Lung (tissue), 11 donors: ENCODE measurements at regions not wholly inside any gene's neighbourhood (a gene's known extent, or its start where the extent isn't known, plus 50 kb on each side); places are given as distances from the start of the nearest gene placed in this dataset.

Experiments
- ATAC-seq: fragments of 200-7000 bp; cut with Tn5 transposase; one replicate; pipeline ENCODE4 v1.9.1; 2020; ENCODE audit warnings: moderate number of reproducible peaks; ENCODE audit not compliant: insufficient read depth, low FRiP score
- DNase-seq, 3 donors: peaks; one replicate each; pipeline ENCODE4 v3.0.0-alpha.2; 2013 to 2017
- H3K27ac ChIP-seq, 2 donors: one replicate each; pipeline ENCODE4 v1.5.1; 2013; ENCODE audit warnings: mild to moderate bottlenecking in 2 of 2, moderate library complexity in 2 of 2, control low read depth in 1 of 2, inconsistent platforms in 1 of 2, low read depth in 1 of 2, low read length in 1 of 2
- H3K27me3 ChIP-seq, 3 donors: one replicate each; pipeline ENCODE4 v1.5.1; 2013; ENCODE audit warnings: low read length in 2 of 3; ENCODE audit not compliant: control insufficient read depth in 3 of 3, insufficient read depth in 3 of 3
- H3K36me3 ChIP-seq, 4 donors: one replicate each; pipeline ENCODE4 v1.5.1; 2013; ENCODE audit warnings: low read length in 4 of 4, mild to moderate bottlenecking in 1 of 4, moderate library complexity in 1 of 4; ENCODE audit not compliant: control insufficient read depth in 4 of 4, insufficient read depth in 4 of 4
- H3K4me1 ChIP-seq, 5 donors: one replicate each; pipeline ENCODE4 v1.5.1; 2013; ENCODE audit warnings: low read length in 5 of 5, mild to moderate bottlenecking in 2 of 5, moderate library complexity in 1 of 5; ENCODE audit not compliant: control insufficient read depth in 5 of 5, insufficient read depth in 5 of 5
- H3K4me3 ChIP-seq: one replicate; pipeline ENCODE4 v1.5.1; 2013; ENCODE audit warnings: mild to moderate bottlenecking, control low read depth, moderate library complexity
- H3K9ac ChIP-seq, 2 donors: one replicate each; pipeline ENCODE4 v1.5.1; 2013; ENCODE audit warnings: low read length in 2 of 2, control low read depth in 1 of 2; ENCODE audit not compliant: insufficient read depth in 1 of 2
- H3K9me3 ChIP-seq, 4 donors: one replicate each; pipeline ENCODE4 v1.5.1; 2013; ENCODE audit warnings: low read length in 3 of 4, mild to moderate bottlenecking in 1 of 4, moderate library complexity in 1 of 4; ENCODE audit not compliant: control insufficient read depth in 4 of 4, insufficient read depth in 3 of 4
- CTCF ChIP-seq: IDR thresholded peaks from 2 replicates; pipeline ENCODE4 v1.5.1; 2012; ENCODE audit warnings: mild to moderate bottlenecking; ENCODE audit errors: control extremely low read depth, extremely low read depth
- WGBS, 2 donors: extraction: QIAGEN DNeasy Blood & Tissue Kit; methylation state at CpG; one replicate each; pipeline ENCODE4 v1.1.7; 2013; 5-methylcytosine and 5-hydroxymethylcytosine counted together
- donor health status: control.
- donor health status: control.
- donor health status: Bipolar disorder and iron deficiency.
- donor health status: healthy.
- donor health status: DM: yes; HTN: yes; CAD: no.

- WGBS, 2 donors: 70 to 71% methylated on average over 2 of the region's 2 CpGs
- DNase-seq (peak; percentile 90 to 97 (median 96)), ATAC-seq (no peak)
- Histone ChIP-seq H3K27me3 (no peaks in the 10 kb centered on the region), H3K4me3 (no peak overlapping the region), H3K36me3 (no peaks in the 10 kb centered on the region), H3K27ac (no peak overlapping the region), H3K9ac (no peak overlapping the region), H3K4me1 (peaks cover 0 to 31% (median 9%) of the 10 kb centered on the region in 5 donors), H3K9me3 (no peaks in the 10 kb centered on the region)
- no peak for TF ChIP-seq CTCF
Observed at GRCh38 chr5:143551820-143552251, 148.3 kb upstream of the NR3C1 start.

- Histone ChIP-seq H3K27ac (no peak overlapping the region), H3K9ac (no peak overlapping the region), H3K36me3 (no peaks in the 10 kb centered on the region), H3K4me3 (no peak overlapping the region), H3K27me3 (no peaks in the 10 kb centered on the region), H3K4me1 (peaks cover 0 to 31% (median 9%) of the 10 kb centered on the region in 5 donors), H3K9me3 (peaks cover 0 to 3% (median 0%) of the 10 kb centered on the region in 4 donors)
- 93 to 96% methylated on average over 2 of the region's 2 CpGs for WGBS, 2 donors
- TF ChIP-seq CTCF: no peak
- DNase-seq (peak in 1 of 3 donors; percentile 33), ATAC-seq (no peak)
Observed at GRCh38 chr5:143550986-143551630, 147.6 kb upstream of the NR3C1 start.

GRCh38 chr5:143547342-143547741, 143.9 kb upstream of the NR3C1 start:
- peaks cover 0 to 32% (median 17%) of the 10 kb centered on the region in 5 donors for H3K4me1 ChIP-seq
- TF ChIP-seq CTCF: no peak
- H3K9me3 ChIP-seq: peaks cover 0 to 3% (median 0%) of the 10 kb centered on the region in 4 donors
- no peak overlapping the region for H3K9ac ChIP-seq
- H3K27me3 ChIP-seq: no peaks in the 10 kb centered on the region
- H3K36me3 ChIP-seq: no peaks in the 10 kb centered on the region
- ATAC-seq (no peak), DNase-seq (no peak)
- no peak overlapping the region for H3K27ac ChIP-seq
- no peak overlapping the region for H3K4me3 ChIP-seq

GRCh38 chr5:143546394-143546793, 142.9 kb upstream of the NR3C1 start:
- Histone ChIP-seq H3K27me3 (no peaks in the 10 kb centered on the region), H3K36me3 (no peaks in the 10 kb centered on the region), H3K9me3 (peaks cover 0 to 3% (median 0%) of the 10 kb centered on the region in 4 donors), H3K27ac (no peak overlapping the region), H3K9ac (no peak overlapping the region), H3K4me3 (no peak overlapping the region), H3K4me1 (peaks cover 0 to 24% (median 14%) of the 10 kb centered on the region in 5 donors)
- DNase-seq (no peak), ATAC-seq (no peak)
- TF ChIP-seq CTCF: no peak
